ENCODE measurements at regions not wholly inside any gene's neighbourhood (a gene's known extent, or its start where the extent isn't known, plus 50 kb on each side); places are given as distances from the start of the nearest gene placed in this dataset.

- TF ChIP-seq CTCF (IDR thresholded peaks at IDR 0.05) = no peak
- peak in 1 of 2 donors; percentile 5 for TF ChIP-seq POLR2A (IDR thresholded peaks at IDR 0.05)
These were observed 76.0 kb upstream of the WNT7B start for GRCh38 chr22:46052801-46053562.
